NT2/D1 (cell line): ENCODE measurements at regions not wholly inside any gene's neighbourhood (a gene's known extent, or its start where the extent isn't known, plus 50 kb on each side); places are given as distances from the start of the nearest gene placed in this dataset.

Experiments
- DNase-seq: peaks from one replicate; pipeline ENCODE4 v3.0.0-alpha.2; 2011; ENCODE audit warnings: low read depth, low spot score
- H3K27me3 ChIP-seq: 2 replicates; pipeline ENCODE4 v1.6.0; 2011; ENCODE audit warnings: mild to moderate bottlenecking; ENCODE audit not compliant: insufficient read length, insufficient read depth
- H3K36me3 ChIP-seq: 2 replicates; pipeline ENCODE4 v1.6.1; 2011; ENCODE audit warnings: mild to moderate bottlenecking, low read length, mixed read lengths; ENCODE audit not compliant: insufficient read depth, insufficient read length
- H3K4me1 ChIP-seq: 2 replicates; pipeline ENCODE4 v1.5.1; 2011; ENCODE audit not compliant: insufficient read depth, insufficient read length
- H3K4me3 ChIP-seq: 2 replicates; pipeline ENCODE4 v1.5.1; 2011; ENCODE audit warnings: low read depth; ENCODE audit not compliant: insufficient read length
- H3K9ac ChIP-seq: 2 replicates; pipeline ENCODE4 v1.6.0; 2011; ENCODE audit warnings: low read depth; ENCODE audit not compliant: insufficient read length
- H3K9me3 ChIP-seq: 2 replicates; pipeline ENCODE4 v1.5.1; 2011; ENCODE audit warnings: mild to moderate bottlenecking, low read length; ENCODE audit not compliant: insufficient read depth
- SUZ12 ChIP-seq: IDR thresholded peaks from 2 replicates; pipeline ENCODE4 v1.6.1; 2011; ENCODE audit not compliant: insufficient read length, insufficient read depth; ENCODE audit errors: extremely low read depth
- YY1 ChIP-seq: IDR thresholded peaks from 2 replicates; pipeline ENCODE4 v1.6.1; 2011; ENCODE audit not compliant: insufficient read length, insufficient read depth
- ZNF274 ChIP-seq: IDR thresholded peaks from 2 replicates; pipeline ENCODE4 v1.6.1; 2011; ENCODE audit warnings: mild to moderate bottlenecking, low read depth, low read length

- Histone ChIP-seq H3K4me1 (no peaks in the 10 kb centered on the region), H3K27me3 (no peaks in the 10 kb centered on the region), H3K9ac (no peak overlapping the region), H3K36me3 (no peaks in the 10 kb centered on the region), H3K4me3 (no peak overlapping the region), H3K9me3 (peaks cover 17% of the 10 kb centered on the region)
- TF ChIP-seq SUZ12 (no peak), YY1 (no peak)
- no peak for DNase-seq
Observed at GRCh38 chr11:130737866-130738431, 178.3 kb downstream of the SNX19 start.

GRCh38 chr11:130738611-130739010, 177.7 kb downstream of the SNX19 start:
- Histone ChIP-seq H3K9me3 (peaks cover 17% of the 10 kb centered on the region), H3K36me3 (no peaks in the 10 kb centered on the region), H3K4me1 (no peaks in the 10 kb centered on the region), H3K27me3 (no peaks in the 10 kb centered on the region), H3K4me3 (no peak overlapping the region), H3K9ac (no peak overlapping the region)
- no peak for TF ChIP-seq SUZ12
- no peak for TF ChIP-seq ZNF274
- no peak for TF ChIP-seq YY1
- DNase-seq: no peak

GRCh38 chr11:130740819-130741218, 175.5 kb downstream of the SNX19 start:
- H3K27me3 ChIP-seq: no peaks in the 10 kb centered on the region
- H3K9ac ChIP-seq: no peak overlapping the region
- peaks cover 17% of the 10 kb centered on the region for H3K9me3 ChIP-seq
- no peaks in the 10 kb centered on the region for H3K36me3 ChIP-seq
- DNase-seq: no peak
- no peaks in the 10 kb centered on the region for H3K4me1 ChIP-seq
- TF ChIP-seq YY1: no peak
- no peak for TF ChIP-seq SUZ12
- no peak for TF ChIP-seq ZNF274
- no peak overlapping the region for H3K4me3 ChIP-seq

- TF ChIP-seq SUZ12 (no peak), YY1 (no peak), ZNF274 (no peak)
- no peaks in the 10 kb centered on the region for H3K4me1 ChIP-seq
- H3K9ac ChIP-seq: no peak overlapping the region
- no peaks in the 10 kb centered on the region for H3K27me3 ChIP-seq
- H3K36me3 ChIP-seq: no peaks in the 10 kb centered on the region
- DNase-seq: no peak
- H3K9me3 ChIP-seq: peaks cover 17% of the 10 kb centered on the region
- H3K4me3 ChIP-seq: no peak overlapping the region
Observed at GRCh38 chr11:130744794-130745193, 171.5 kb downstream of the SNX19 start.

GRCh38 chr11:130749216-130749615, 167.1 kb downstream of the SNX19 start:
- Histone ChIP-seq H3K4me1 (no peaks in the 10 kb centered on the region), H3K36me3 (no peaks in the 10 kb centered on the region), H3K9ac (no peak overlapping the region), H3K9me3 (no peaks in the 10 kb centered on the region), H3K4me3 (no peak overlapping the region), H3K27me3 (no peaks in the 10 kb centered on the region)
- TF ChIP-seq YY1 (no peak), SUZ12 (no peak), ZNF274 (no peak)
- no peak for DNase-seq

GRCh38 chr11:130760515-130761125, 155.7 kb downstream of the SNX19 start:
- Histone ChIP-seq H3K9me3 (no peaks in the 10 kb centered on the region), H3K36me3 (no peaks in the 10 kb centered on the region), H3K4me1 (no peaks in the 10 kb centered on the region), H3K9ac (no peak overlapping the region), H3K27me3 (no peaks in the 10 kb centered on the region), H3K4me3 (no peak overlapping the region)
- DNase-seq: no peak
- no peak for TF ChIP-seq ZNF274
- TF ChIP-seq YY1: no peak
- no peak for TF ChIP-seq SUZ12

GRCh38 chr11:130761560-130762220, 154.6 kb downstream of the SNX19 start:
- no peak for TF ChIP-seq SUZ12
- no peak for TF ChIP-seq ZNF274
- no peak for TF ChIP-seq YY1
- Histone ChIP-seq H3K9me3 (no peaks in the 10 kb centered on the region), H3K4me1 (no peaks in the 10 kb centered on the region), H3K9ac (no peak overlapping the region), H3K27me3 (no peaks in the 10 kb centered on the region), H3K36me3 (no peaks in the 10 kb centered on the region), H3K4me3 (no peak overlapping the region)
- DNase-seq: peak; percentile 65
